RCC 7860 (cell line): ENCODE measurements at regions not wholly inside any gene's neighbourhood (a gene's known extent, or its start where the extent isn't known, plus 50 kb on each side); places are given as distances from the start of the nearest gene placed in this dataset.
"Not testable (repeated sequence)": the region's sequence is repeated elsewhere in the genome, so short reads cannot be mapped to it uniquely, and the experiment has no call there.

Source experiments
- DNase-seq: peaks from one replicate; pipeline ENCODE4 v3.0.0-alpha.2; 2015; ENCODE audit warnings: low spot score
- FAIRE-seq: peaks from 2 replicates; lab custom pipeline; 2012; peaks lifted over from hg19 to GRCh38; lab: Jason Lieb, UNC

DNA sequence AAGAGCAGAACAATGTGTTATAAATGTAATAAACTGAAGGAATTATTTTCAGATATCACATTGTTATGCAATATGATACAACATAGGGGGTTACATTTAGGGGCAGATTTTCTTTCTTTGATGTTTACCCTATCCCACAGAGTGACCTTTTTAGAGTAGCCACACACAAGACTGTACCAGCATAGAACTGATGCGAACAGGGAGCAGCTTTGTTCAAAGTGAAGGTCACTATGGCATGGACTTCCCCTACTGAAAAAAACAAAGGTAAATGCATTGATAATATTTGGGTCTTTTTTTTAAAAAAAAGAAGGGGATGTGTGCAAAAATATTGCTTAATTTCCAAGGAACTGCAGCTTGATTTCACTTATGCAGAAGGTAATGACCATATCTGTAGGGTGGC, 1354.9 kb downstream of the SUCLG1 start:
- FAIRE-seq: no peak
- no peak for DNase-seq

- FAIRE-seq (peak; percentile 39), DNase-seq (peak; percentile 66)
Measured at GRCh38 chr2:83103613-83104012, 1355.5 kb downstream of the SUCLG1 start.

DNA sequence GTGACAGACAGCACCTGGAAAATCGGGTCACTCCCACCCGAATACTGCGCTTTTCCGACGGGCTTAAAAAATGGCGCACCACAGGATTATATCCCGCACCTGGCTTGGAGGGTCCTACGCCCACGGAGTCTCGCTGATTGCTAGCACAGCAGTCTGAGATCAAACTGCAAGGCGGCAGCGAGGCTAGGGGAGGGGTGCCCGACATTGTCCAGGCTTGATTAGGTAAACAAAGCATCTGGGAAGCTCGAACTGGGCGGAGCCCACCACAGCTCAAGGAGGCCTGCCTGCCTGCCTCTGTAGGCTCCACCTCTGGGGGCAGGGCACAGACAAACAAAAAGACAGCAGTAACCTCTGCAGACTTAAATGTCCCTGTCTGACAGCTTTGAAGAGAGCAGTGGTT, 1370.0 kb downstream of the SUCLG1 start:
- FAIRE-seq: not testable (repeated sequence)

GRCh38 chr2:83085869-83086268, 1373.2 kb downstream of the SUCLG1 start:
- FAIRE-seq (no peak), DNase-seq (no peak)

More for the DNA sequence above, 1370.0 kb downstream of the SUCLG1 start:
- DNase-seq: not testable (repeated sequence)

DNA sequence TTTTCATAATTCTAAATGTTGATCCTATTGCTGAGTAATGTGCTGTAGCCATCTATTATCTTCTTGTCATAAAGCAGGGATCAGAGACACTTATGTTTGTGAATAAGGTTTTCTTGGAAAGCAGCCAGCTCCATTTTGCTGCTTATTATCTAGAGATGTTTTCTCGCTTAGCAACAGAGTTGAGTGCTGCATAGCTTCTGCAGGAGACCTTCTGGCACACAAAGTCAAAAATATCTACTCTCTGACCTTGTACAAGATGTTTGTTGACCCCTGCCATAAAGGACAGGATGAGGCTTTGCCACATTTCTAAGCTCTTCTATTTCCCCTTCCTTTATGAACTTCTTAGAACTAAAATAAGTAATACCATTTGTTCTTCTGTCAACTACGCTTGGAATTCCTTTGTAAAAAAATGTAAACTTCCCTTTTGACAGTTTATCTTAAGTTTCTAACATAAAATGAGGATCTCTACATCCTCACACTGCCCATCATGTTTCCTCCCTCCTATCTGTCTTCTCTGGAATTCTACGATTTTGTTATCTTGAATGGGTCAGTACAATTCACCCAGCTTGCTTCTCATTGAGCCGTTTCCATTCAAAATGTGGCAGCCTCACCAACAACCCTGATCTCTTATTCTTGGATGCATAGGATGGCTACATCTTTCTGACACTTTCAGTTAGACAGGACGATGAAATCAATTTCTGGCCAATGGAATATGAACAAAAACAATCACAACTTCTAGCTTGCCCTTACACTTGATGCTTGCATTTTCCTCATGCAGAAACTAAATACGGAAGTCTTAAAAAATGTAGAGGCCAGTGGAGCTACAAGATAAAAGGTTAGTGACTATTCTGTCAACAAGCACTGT, 1377.0 kb downstream of the SUCLG1 start:
- FAIRE-seq: no peak
- peak; percentile 18 for DNase-seq

- no peak for FAIRE-seq
- DNase-seq: no peak
Measured at GRCh38 chr2:83079007-83079406, 1380.1 kb downstream of the SUCLG1 start.

DNA sequence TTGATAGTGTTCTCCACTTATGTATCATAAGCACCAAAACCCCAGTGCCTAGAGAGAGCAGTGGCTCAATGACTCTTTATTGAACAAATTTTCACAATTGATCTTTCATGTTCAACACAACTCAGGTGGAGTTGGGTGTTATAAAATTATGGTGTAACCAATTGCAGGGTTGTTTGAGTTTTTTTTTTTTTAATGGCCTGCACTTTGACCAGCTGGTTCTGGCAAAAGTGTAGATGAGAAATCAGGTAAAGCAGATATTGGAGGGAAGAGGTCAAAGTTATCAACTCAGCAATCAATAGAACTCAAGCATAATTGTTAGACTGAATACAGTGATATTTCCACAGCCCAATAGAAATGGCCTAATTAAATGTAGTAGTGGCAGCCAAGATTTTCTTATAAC, 1386.3 kb downstream of the SUCLG1 start:
- DNase-seq: no peak
- no peak for FAIRE-seq

GRCh38 chr2:83071914-83072313, 1387.2 kb downstream of the SUCLG1 start:
- no peak for FAIRE-seq
- no peak for DNase-seq

- DNase-seq: no peak
Measured at GRCh38 chr2:83071352-83071751, 1387.7 kb downstream of the SUCLG1 start.

DNA sequence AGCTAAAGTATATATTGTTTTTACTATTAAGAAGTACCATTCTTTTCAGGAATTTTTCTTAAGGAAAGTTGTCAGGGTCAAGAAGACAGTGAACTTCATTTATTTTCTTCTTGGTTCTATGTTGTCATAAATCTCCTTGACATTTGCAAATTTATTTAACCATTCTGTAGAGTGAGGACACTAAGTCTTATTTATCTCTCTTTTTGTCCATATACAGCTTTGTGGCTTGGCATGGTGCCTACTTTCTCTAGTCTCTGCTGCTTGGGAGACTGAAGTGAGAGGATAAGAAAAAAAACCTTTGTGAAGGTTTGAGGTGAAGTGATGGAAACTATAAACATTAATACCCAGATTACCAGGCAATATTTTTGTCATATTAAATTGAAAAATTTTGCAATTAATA, 1389.4 kb downstream of the SUCLG1 start:
- FAIRE-seq (peak; percentile 85), DNase-seq (peak; percentile 36)

More at GRCh38 chr2:83071352-83071751, 1387.7 kb downstream of the SUCLG1 start:
- no peak for FAIRE-seq

GRCh38 chr2:83068714-83069113, 1390.4 kb downstream of the SUCLG1 start:
- FAIRE-seq (no peak), DNase-seq (no peak)

DNA sequence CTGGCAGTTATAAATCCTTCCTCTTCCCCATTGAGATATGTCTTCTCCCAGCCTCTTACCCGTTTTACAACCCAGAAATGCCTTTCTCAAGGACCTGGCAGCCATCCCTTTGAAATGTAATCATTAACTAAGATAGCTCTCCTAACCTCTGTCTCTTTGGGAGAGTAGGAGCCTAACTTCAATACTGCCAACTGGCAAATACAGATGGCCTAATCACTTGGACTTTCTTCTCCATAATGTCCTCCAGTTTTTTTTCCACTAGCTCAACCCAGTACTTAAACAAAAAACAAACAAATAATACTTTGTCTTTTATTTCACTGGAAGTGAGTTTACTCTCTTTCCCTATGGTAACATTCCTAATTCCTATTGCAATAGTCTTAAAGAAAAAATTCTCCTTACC, 1391.1 kb downstream of the SUCLG1 start:
- peak; percentile 83 for FAIRE-seq
- no peak for DNase-seq

DNA sequence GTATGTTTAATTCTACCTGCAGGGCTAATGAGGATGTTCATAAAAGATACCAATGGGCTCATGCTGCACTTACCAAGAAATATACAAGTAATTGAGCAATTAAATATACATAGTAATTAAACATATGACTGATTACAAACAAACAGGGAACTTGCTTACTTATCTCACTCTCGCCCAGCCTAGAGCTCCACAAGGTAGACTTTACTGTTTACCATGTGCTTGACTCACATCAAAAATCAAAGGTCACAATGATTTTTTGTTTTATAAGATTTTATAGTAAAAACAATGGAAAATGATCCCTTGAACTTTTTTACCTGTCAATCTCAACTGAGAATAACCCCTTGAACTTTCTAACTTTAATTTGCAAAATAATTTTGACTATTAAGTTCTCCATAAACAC, 1395.1 kb downstream of the SUCLG1 start:
- FAIRE-seq (no peak), DNase-seq (no peak)

DNA sequence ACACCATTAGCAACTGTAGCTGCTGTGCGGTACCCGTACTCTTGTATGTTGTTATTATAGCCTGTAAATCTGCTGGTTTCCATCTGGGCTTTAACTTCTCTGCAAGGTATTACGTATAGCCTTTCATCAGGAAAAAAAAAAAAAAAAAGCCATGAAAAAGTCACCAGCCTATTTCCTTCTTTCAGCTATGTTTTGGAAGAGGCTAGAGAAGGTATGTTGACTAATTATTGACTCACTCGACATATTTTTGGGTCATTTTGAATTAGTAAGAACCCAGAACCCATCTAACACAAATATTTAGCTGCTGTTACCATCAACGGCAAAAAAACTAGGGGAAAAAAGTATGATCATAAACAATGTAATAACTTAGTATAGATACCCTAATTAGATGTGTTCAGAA, 1395.6 kb downstream of the SUCLG1 start:
- FAIRE-seq (no peak), DNase-seq (no peak)

GRCh38 chr2:83058683-83059082, 1400.4 kb downstream of the SUCLG1 start:
- no peak for FAIRE-seq
- DNase-seq: no peak

- DNase-seq (peak; percentile 81), FAIRE-seq (peak; percentile 92)
Measured at GRCh38 chr2:83055376-83056010, 1403.6 kb downstream of the SUCLG1 start.

GRCh38 chr2:83054751-83055150, 1404.3 kb downstream of the SUCLG1 start:
- DNase-seq: no peak
- no peak for FAIRE-seq

GRCh38 chr2:83051538-83052170, 1407.4 kb downstream of the SUCLG1 start:
- FAIRE-seq (no peak), DNase-seq (no peak)

- FAIRE-seq (no peak), DNase-seq (no peak)
Measured at GRCh38 chr2:83042053-83042452, 1417.0 kb downstream of the SUCLG1 start.

DNA sequence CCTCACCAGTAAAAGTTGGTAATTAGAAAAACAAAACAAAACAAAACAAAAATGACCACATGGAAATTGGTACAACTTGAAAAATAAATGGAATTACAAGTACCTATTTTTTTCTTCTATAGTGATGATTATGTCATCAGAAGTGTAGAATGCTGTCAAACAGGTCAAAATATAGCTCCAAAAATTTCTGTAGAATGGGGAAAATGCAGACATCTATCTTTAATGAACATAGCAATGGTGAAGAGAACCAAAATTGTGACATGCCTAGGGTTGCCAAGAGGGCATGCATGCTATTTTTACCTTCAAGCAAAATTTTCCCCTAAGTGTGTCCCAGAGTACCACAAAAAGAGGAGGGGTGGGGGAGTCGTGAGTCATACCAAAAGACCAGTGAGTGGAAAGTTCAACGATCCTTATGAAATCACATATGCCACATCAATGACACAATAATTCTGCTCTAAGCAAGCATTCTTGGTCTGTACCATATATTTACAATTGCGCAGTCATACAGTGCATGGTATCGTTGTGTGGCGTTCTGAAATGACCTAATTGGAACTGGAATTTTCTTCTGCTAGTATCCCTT, 1436.4 kb downstream of the SUCLG1 start:
- FAIRE-seq: no peak
- DNase-seq: no peak

GRCh38 chr2:83017366-83018090, 1441.6 kb downstream of the SUCLG1 start:
- no peak for FAIRE-seq
- no peak for DNase-seq
